Loucy (cell line): ENCODE measurements at regions not wholly inside any gene's neighbourhood (a gene's known extent, or its start where the extent isn't known, plus 50 kb on each side); places are given as distances from the start of the nearest gene placed in this dataset.

Source experiments
- H2AFZ ChIP-seq: fragments of 200-600 bp; sonication (generic); 2 replicates; pipeline ENCODE4 v1.6.0; 2016; ENCODE audit warnings: antibody characterized with exemption, mild to moderate bottlenecking, low read length, moderate library complexity
- H3F3A ChIP-seq: fragments of 200-600 bp; 2 replicates; pipeline ENCODE4 v1.6.0; 2016; ENCODE audit warnings: antibody characterized with exemption, low read depth, mild to moderate bottlenecking
- H3K27me3 ChIP-seq: fragments of 200-600 bp; sonication (generic); 2 replicates; pipeline ENCODE4 v1.6.1; 2014; ENCODE audit warnings: low read length, mild to moderate bottlenecking; ENCODE audit not compliant: insufficient read depth, poor library complexity, severe bottlenecking
- H3K36me3 ChIP-seq: fragments of 200-600 bp; sonication (generic); 2 replicates; pipeline ENCODE4 v1.6.1; 2016; ENCODE audit warnings: low read length; ENCODE audit not compliant: insufficient read depth
- H3K4me1 ChIP-seq: fragments of 200-600 bp; sonication (generic); 2 replicates; pipeline ENCODE4 v1.5.1; 2014; ENCODE audit warnings: low read length, mild to moderate bottlenecking; ENCODE audit not compliant: insufficient read depth, poor library complexity, severe bottlenecking
- H3K4me2 ChIP-seq: fragments of 200-600 bp; sonication (generic); 2 replicates; pipeline ENCODE4 v1.6.0; 2014; ENCODE audit warnings: antibody characterized with exemption, low read length, low read depth, mild to moderate bottlenecking; ENCODE audit not compliant: poor library complexity, severe bottlenecking
- H3K4me3 ChIP-seq: fragments of 200-600 bp; sonication (generic); 2 replicates; pipeline ENCODE4 v1.5.1; 2014; ENCODE audit warnings: low read length, mild to moderate bottlenecking, mixed read lengths; ENCODE audit not compliant: poor library complexity, severe bottlenecking
- H3K79me2 ChIP-seq: fragments of 200-600 bp; sonication (generic); 2 replicates; pipeline ENCODE4 v1.6.1; 2014; ENCODE audit warnings: low read length; ENCODE audit not compliant: insufficient read depth
- H3K9ac ChIP-seq: fragments of 200-600 bp; sonication (generic); 2 replicates; pipeline ENCODE4 v1.6.0; 2014; ENCODE audit warnings: mild to moderate bottlenecking, low read depth, low read length, moderate library complexity; ENCODE audit not compliant: poor library complexity, severe bottlenecking
- H3K9me2 ChIP-seq: fragments of 200-600 bp; sonication (generic); replicated peaks from 2 replicates; pipeline ENCODE4 v1.6.1; 2016; ENCODE audit warnings: low read depth, low read length, mixed read lengths
- H3K9me3 ChIP-seq: fragments of 200-600 bp; sonication (generic); 2 replicates; pipeline ENCODE4 v1.6.1; 2014; ENCODE audit warnings: mild to moderate bottlenecking, antibody characterized with exemption, low read length, low read depth; ENCODE audit not compliant: insufficient read depth
- H4K20me1 ChIP-seq: fragments of 200-600 bp; sonication (generic); 2 replicates; pipeline ENCODE4 v1.6.0; 2014; ENCODE audit warnings: antibody characterized with exemption, low read length, mild to moderate bottlenecking; ENCODE audit not compliant: insufficient read depth, poor library complexity, severe bottlenecking
- EZH2phosphoT487 ChIP-seq: fragments of 200-600 bp; IDR thresholded peaks from 2 replicates; pipeline ENCODE4 v1.6.1; 2018; ENCODE audit warnings: antibody characterized with exemption, mild to moderate bottlenecking, moderate library complexity, borderline replicate concordance
- TF ChIP-seq, protein P1 (sequence below): fragments of 200-600 bp; sonication (generic); conservative IDR thresholded peaks from 2 replicates; pipeline ENCODE4 v1.5.1; 2014; ENCODE audit warnings: mild to moderate bottlenecking, antibody characterized with exemption, low read length

GRCh38 chr14:101460521-101460920, 100.8 kb upstream of the DIO3 start:
- Histone ChIP-seq H3K4me3 (no peak overlapping the region), H3K4me2 (no peak overlapping the region), H3K9me2 (no peaks in the 10 kb centered on the region), H4K20me1 (no peaks in the 10 kb centered on the region), H3F3A (no peaks in the 10 kb centered on the region), H2AFZ (no peak overlapping the region), H3K4me1 (no peaks in the 10 kb centered on the region), H3K36me3 (no peaks in the 10 kb centered on the region), H3K79me2 (no peaks in the 10 kb centered on the region), H3K9ac (no peak overlapping the region), H3K9me3 (no peaks in the 10 kb centered on the region), H3K27me3 (no peaks in the 10 kb centered on the region)
- TF ChIP-seq, protein P1, sequence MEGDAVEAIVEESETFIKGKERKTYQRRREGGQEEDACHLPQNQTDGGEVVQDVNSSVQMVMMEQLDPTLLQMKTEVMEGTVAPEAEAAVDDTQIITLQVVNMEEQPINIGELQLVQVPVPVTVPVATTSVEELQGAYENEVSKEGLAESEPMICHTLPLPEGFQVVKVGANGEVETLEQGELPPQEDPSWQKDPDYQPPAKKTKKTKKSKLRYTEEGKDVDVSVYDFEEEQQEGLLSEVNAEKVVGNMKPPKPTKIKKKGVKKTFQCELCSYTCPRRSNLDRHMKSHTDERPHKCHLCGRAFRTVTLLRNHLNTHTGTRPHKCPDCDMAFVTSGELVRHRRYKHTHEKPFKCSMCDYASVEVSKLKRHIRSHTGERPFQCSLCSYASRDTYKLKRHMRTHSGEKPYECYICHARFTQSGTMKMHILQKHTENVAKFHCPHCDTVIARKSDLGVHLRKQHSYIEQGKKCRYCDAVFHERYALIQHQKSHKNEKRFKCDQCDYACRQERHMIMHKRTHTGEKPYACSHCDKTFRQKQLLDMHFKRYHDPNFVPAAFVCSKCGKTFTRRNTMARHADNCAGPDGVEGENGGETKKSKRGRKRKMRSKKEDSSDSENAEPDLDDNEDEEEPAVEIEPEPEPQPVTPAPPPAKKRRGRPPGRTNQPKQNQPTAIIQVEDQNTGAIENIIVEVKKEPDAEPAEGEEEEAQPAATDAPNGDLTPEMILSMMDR: no peak
- no peak for TF ChIP-seq EZH2phosphoT487

GRCh38 chr14:101460986-101461750, 100.1 kb upstream of the DIO3 start:
- H3K9ac ChIP-seq: no peak overlapping the region
- H4K20me1 ChIP-seq: no peaks in the 10 kb centered on the region
- H2AFZ ChIP-seq: no peak overlapping the region
- H3K4me1 ChIP-seq: no peaks in the 10 kb centered on the region
- H3K4me2 ChIP-seq: no peak overlapping the region
- no peaks in the 10 kb centered on the region for H3K79me2 ChIP-seq
- no peaks in the 10 kb centered on the region for H3K36me3 ChIP-seq
- H3K9me3 ChIP-seq: no peaks in the 10 kb centered on the region
- no peaks in the 10 kb centered on the region for H3K9me2 ChIP-seq
- H3K4me3 ChIP-seq: no peak overlapping the region
- H3F3A ChIP-seq: no peaks in the 10 kb centered on the region
- TF ChIP-seq, protein P1: no peak
- TF ChIP-seq EZH2phosphoT487: no peak
- no peaks in the 10 kb centered on the region for H3K27me3 ChIP-seq

DNA sequence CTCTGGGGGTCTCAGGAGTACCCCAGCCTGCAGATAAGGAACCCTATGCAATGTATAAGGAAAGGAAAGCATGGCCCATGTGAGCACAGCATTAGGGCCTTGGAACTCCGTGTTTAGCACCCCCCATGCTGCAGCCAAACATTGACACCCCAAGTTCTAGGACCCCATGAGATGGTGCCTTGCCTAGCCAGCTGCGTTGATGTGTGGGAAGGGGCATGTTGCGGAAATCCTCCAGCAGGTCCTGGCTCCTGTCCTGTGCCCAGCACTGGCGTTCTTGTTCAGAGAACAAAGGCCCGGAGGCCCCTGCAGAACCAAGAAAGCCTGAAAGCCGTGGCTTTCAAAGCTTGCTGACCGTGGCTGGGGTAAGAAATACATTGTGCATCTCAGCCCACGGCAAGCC, 99.4 kb upstream of the DIO3 start:
- TF ChIP-seq, protein P1: no peak
- no peak for TF ChIP-seq EZH2phosphoT487

More for the DNA sequence above, 99.4 kb upstream of the DIO3 start:
- Histone ChIP-seq H3K27me3 (no peaks in the 10 kb centered on the region), H3K9me2 (no peaks in the 10 kb centered on the region), H3K79me2 (no peaks in the 10 kb centered on the region), H3K4me2 (no peak overlapping the region), H3K9me3 (no peaks in the 10 kb centered on the region), H3K4me1 (no peaks in the 10 kb centered on the region), H2AFZ (no peak overlapping the region), H3K9ac (no peak overlapping the region), H3F3A (no peaks in the 10 kb centered on the region), H4K20me1 (no peaks in the 10 kb centered on the region), H3K4me3 (no peak overlapping the region), H3K36me3 (no peaks in the 10 kb centered on the region)
